ENCODE measurements at regions not wholly inside any gene's neighbourhood (a gene's known extent, or its start where the extent isn't known, plus 50 kb on each side); places are given as distances from the start of the nearest gene placed in this dataset.

- no peak for DNase-seq
- TF ChIP-seq, protein P1, sequence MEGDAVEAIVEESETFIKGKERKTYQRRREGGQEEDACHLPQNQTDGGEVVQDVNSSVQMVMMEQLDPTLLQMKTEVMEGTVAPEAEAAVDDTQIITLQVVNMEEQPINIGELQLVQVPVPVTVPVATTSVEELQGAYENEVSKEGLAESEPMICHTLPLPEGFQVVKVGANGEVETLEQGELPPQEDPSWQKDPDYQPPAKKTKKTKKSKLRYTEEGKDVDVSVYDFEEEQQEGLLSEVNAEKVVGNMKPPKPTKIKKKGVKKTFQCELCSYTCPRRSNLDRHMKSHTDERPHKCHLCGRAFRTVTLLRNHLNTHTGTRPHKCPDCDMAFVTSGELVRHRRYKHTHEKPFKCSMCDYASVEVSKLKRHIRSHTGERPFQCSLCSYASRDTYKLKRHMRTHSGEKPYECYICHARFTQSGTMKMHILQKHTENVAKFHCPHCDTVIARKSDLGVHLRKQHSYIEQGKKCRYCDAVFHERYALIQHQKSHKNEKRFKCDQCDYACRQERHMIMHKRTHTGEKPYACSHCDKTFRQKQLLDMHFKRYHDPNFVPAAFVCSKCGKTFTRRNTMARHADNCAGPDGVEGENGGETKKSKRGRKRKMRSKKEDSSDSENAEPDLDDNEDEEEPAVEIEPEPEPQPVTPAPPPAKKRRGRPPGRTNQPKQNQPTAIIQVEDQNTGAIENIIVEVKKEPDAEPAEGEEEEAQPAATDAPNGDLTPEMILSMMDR (IDR thresholded peaks at IDR 0.05; ENCODE audit: borderline replicate concordance) = no peak
- no peaks in the 10 kb centered on the region for H3K9me3 ChIP-seq (replicated peaks)
- H3K4me3 ChIP-seq = no peak overlapping the region
- H3K27ac ChIP-seq (replicated peaks) = no peak overlapping the region
- H3K36me3 ChIP-seq = no peaks in the 10 kb centered on the region
- H3K4me1 ChIP-seq = no peaks in the 10 kb centered on the region
- peaks cover 89% of the 10 kb centered on the region for H3K27me3 ChIP-seq (ENCODE audit: low read depth)
- intact Hi-C loops (cut with micrococcal nuclease) = no loop called here
Measured at GRCh38 chr7:128188396-128189230, 52.5 kb upstream of the LEP start.

GRCh38 chr7:128189231-128189930, 51.7 kb upstream of the LEP start:
- H3K4me1 ChIP-seq = no peaks in the 10 kb centered on the region
- TF ChIP-seq, protein P1 (IDR thresholded peaks at IDR 0.05; ENCODE audit: borderline replicate concordance) = no peak
- H3K27me3 ChIP-seq (ENCODE audit: low read depth) = peaks cover 89% of the 10 kb centered on the region
- no peak for DNase-seq
- intact Hi-C loops (cut with micrococcal nuclease) = no loop called here
- H3K27ac ChIP-seq (replicated peaks) = no peak overlapping the region
- no peaks in the 10 kb centered on the region for H3K36me3 ChIP-seq
- no peak overlapping the region for H3K4me3 ChIP-seq
- peaks cover 5% of the 10 kb centered on the region for H3K9me3 ChIP-seq (replicated peaks)

GRCh38 chr7:128190051-128190647, 50.9 kb upstream of the LEP start:
- H3K36me3 ChIP-seq = no peaks in the 10 kb centered on the region
- H3K9me3 ChIP-seq (replicated peaks) = peaks cover 12% of the 10 kb centered on the region
- intact Hi-C loops (cut with micrococcal nuclease) = no loop called here
- H3K4me3 ChIP-seq = no peak overlapping the region
- peaks cover 90% of the 10 kb centered on the region for H3K27me3 ChIP-seq (ENCODE audit: low read depth)
- TF ChIP-seq, protein P1 (IDR thresholded peaks at IDR 0.05; ENCODE audit: borderline replicate concordance) = no peak
- H3K27ac ChIP-seq (replicated peaks) = no peak overlapping the region
- no peaks in the 10 kb centered on the region for H3K4me1 ChIP-seq
- no peak for DNase-seq

GRCh38 chr7:128191136-128191844, 49.8 kb upstream of the LEP start:
- H3K4me3 ChIP-seq = no peak overlapping the region
- DNase-seq = no peak
- peaks cover 23% of the 10 kb centered on the region for H3K9me3 ChIP-seq (replicated peaks)
- no peak overlapping the region for H3K27ac ChIP-seq (replicated peaks)
- no peaks in the 10 kb centered on the region for H3K4me1 ChIP-seq
- H3K27me3 ChIP-seq (ENCODE audit: low read depth) = peaks cover 85% of the 10 kb centered on the region
- intact Hi-C loops (cut with micrococcal nuclease) = no loop called here
- TF ChIP-seq, protein P1 (IDR thresholded peaks at IDR 0.05; ENCODE audit: borderline replicate concordance) = no peak
- H3K36me3 ChIP-seq = no peaks in the 10 kb centered on the region
